ENCODE measurements at regions not wholly inside any gene's neighbourhood (a gene's known extent, or its start where the extent isn't known, plus 50 kb on each side); places are given as distances from the start of the nearest gene placed in this dataset.

GRCh38 chr12:107590413-107590812 lies 95.2 kb upstream of the PWP1 start:
- ChIA-PET CTCF (ENCODE audit: partially characterized antibody) (no interaction called here), POLR2A (ENCODE audit: partially characterized antibody) (no interaction called here)
- intact Hi-C loops (cut with micrococcal nuclease): no loop called here
- Histone ChIP-seq H3K27me3 (ENCODE audit: insufficient read depth, low read length) (no peaks in the 10 kb centered on the region), H3K36me3 (ENCODE audit: insufficient read depth, low read length) (no peaks in the 10 kb centered on the region), H3K4me3 (ENCODE audit: low read length in 2 of 2) (no peak overlapping the region), H3K9me3 (ENCODE audit: control insufficient read depth in 1 of 2, low read length in 2 of 2) (no peaks in the 10 kb centered on the region), H3K27ac (ENCODE audit: low read depth, low read length) (no peak overlapping the region), H3K4me1 (ENCODE audit: insufficient read depth, low read length) (no peaks in the 10 kb centered on the region)
- H3K27ac Mint-ChIP-seq: peak overlapping the region in 1 of 7 donors; percentile 4
- H3K36me3 Mint-ChIP-seq: peaks cover 51 to 70% of the 10 kb centered on the region in 2 donors
- H3K27me3 Mint-ChIP-seq: no peaks in the 10 kb centered on the region
- peaks cover 4 to 46% (median 32%) of the 10 kb centered on the region in 8 donors for H3K9me3 Mint-ChIP-seq
- H3K4me1 Mint-ChIP-seq: no peaks in the 10 kb centered on the region
- no peak overlapping the region for H3K4me3 Mint-ChIP-seq
- DNase-seq: no peak

DNA sequence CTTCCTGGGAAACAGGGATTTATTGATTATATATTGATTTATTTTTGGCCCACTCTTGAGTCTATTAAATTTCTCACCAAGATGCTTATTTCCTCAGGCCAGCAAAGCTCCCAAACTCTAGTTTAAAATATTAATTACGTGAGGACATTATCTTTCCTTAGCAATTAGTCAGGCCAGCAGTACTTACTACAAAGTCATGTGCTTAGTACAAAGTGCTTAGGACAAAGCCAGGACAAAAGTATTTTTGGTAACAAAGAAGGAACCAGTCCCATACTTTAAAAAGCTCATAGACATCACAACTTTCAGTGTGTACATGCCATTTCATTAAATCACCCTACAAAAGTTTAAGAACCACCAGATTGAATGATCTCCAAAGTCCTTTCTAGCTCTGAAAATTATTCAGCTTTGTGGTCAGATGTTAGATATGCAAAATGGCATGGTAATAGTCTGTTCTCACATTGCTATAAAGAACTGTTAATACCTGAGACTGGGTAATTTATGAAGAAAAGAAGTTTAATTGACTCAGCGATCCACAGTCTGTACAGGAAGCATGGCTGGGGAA lies 94.7 kb upstream of the PWP1 start:
- intact Hi-C loops (cut with micrococcal nuclease): no loop called here
- no peaks in the 10 kb centered on the region for H3K27me3 Mint-ChIP-seq
- no peaks in the 10 kb centered on the region for H3K27me3 ChIP-seq (ENCODE audit: insufficient read depth, low read length)
- peaks cover 48 to 66% of the 10 kb centered on the region in 2 donors for H3K36me3 Mint-ChIP-seq
- H3K9me3 Mint-ChIP-seq: peaks cover 4 to 46% (median 30%) of the 10 kb centered on the region in 8 donors
- H3K27ac ChIP-seq (ENCODE audit: low read depth, low read length): no peak overlapping the region
- H3K4me1 Mint-ChIP-seq: no peaks in the 10 kb centered on the region
- no peak for DNase-seq
- no peaks in the 10 kb centered on the region for H3K4me1 ChIP-seq (ENCODE audit: insufficient read depth, low read length)
- H3K4me3 ChIP-seq (ENCODE audit: low read length in 2 of 2): no peak overlapping the region
- ChIA-PET POLR2A (ENCODE audit: partially characterized antibody) (no interaction called here), CTCF (ENCODE audit: partially characterized antibody) (no interaction called here)
- H3K27ac Mint-ChIP-seq: no peak overlapping the region
- H3K9me3 ChIP-seq (ENCODE audit: control insufficient read depth in 1 of 2, low read length in 2 of 2): no peaks in the 10 kb centered on the region
- H3K4me3 Mint-ChIP-seq: no peak overlapping the region
- H3K36me3 ChIP-seq (ENCODE audit: insufficient read depth, low read length): no peaks in the 10 kb centered on the region

DNA sequence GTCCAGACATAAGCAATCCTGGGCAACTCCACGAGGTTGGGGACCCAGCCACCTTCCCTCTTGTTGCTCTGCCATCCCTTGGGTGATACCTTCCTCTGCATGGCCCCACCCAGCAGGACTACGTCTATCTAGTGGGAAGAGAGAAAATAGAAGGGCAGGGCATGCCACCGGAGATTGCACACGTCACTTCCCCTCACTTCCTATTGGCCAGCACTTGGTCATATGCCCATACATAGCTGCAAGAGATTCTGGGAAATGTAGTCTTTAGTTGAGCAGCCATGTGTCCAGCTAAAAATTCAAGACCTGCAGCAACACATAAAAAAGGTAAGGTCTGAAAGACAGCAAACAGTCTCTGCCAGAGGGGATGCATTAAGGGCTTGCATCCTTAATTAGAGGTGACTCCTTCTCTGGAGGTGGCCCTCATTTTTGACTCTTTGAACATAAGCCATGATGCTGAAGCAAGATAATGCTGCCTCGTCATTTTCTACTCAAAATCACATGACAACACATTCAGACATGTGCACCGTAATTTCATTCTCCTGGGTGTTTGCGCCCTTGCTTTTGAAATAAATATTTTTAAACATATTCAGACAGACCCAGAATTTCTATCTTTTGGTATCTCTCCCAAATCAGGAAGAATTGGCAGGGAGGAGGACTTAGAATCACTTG lies 91.8 kb upstream of the PWP1 start:
- ChIA-PET CTCF (ENCODE audit: partially characterized antibody) (no interaction called here), POLR2A (ENCODE audit: partially characterized antibody) (no interaction called here)
- Mint-ChIP-seq H3K4me3 (no peak overlapping the region), H3K4me1 (no peaks in the 10 kb centered on the region), H3K27ac (peak overlapping the region in 2 of 7 donors; percentile 12 to 14), H3K27me3 (no peaks in the 10 kb centered on the region), H3K9me3 (peaks cover 2 to 29% (median 15%) of the 10 kb centered on the region in 8 donors), H3K36me3 (peaks cover 29 to 42% of the 10 kb centered on the region in 2 donors)
- Histone ChIP-seq H3K4me1 (ENCODE audit: insufficient read depth, low read length) (no peaks in the 10 kb centered on the region), H3K36me3 (ENCODE audit: insufficient read depth, low read length) (no peaks in the 10 kb centered on the region), H3K9me3 (ENCODE audit: control insufficient read depth in 1 of 2, low read length in 2 of 2) (no peaks in the 10 kb centered on the region), H3K27ac (ENCODE audit: low read depth, low read length) (no peak overlapping the region), H3K27me3 (ENCODE audit: insufficient read depth, low read length) (no peaks in the 10 kb centered on the region), H3K4me3 (ENCODE audit: low read length in 2 of 2) (no peak overlapping the region)
- DNase-seq: no peak
- intact Hi-C loops (cut with micrococcal nuclease): no loop called here

GRCh38 chr12:107594995-107595394 lies 90.6 kb upstream of the PWP1 start:
- Mint-ChIP-seq H3K27me3 (no peaks in the 10 kb centered on the region), H3K4me3 (no peak overlapping the region), H3K9me3 (peaks cover 2 to 29% (median 15%) of the 10 kb centered on the region in 8 donors), H3K36me3 (peaks cover 23 to 32% of the 10 kb centered on the region in 2 donors), H3K27ac (no peak overlapping the region), H3K4me1 (no peaks in the 10 kb centered on the region)
- POLR2A ChIA-PET (ENCODE audit: partially characterized antibody): no interaction called here
- H3K9me3 ChIP-seq (ENCODE audit: control insufficient read depth in 1 of 2, low read length in 2 of 2): no peaks in the 10 kb centered on the region
- no peak overlapping the region for H3K4me3 ChIP-seq (ENCODE audit: low read length in 2 of 2)
- intact Hi-C loops (cut with micrococcal nuclease): no loop called here
- H3K36me3 ChIP-seq (ENCODE audit: insufficient read depth, low read length): no peaks in the 10 kb centered on the region
- CTCF ChIA-PET (ENCODE audit: partially characterized antibody): no interaction called here
- H3K27me3 ChIP-seq (ENCODE audit: insufficient read depth, low read length): no peaks in the 10 kb centered on the region
- no peaks in the 10 kb centered on the region for H3K4me1 ChIP-seq (ENCODE audit: insufficient read depth, low read length)
- no peak for DNase-seq
- no peak overlapping the region for H3K27ac ChIP-seq (ENCODE audit: low read depth, low read length)

DNA sequence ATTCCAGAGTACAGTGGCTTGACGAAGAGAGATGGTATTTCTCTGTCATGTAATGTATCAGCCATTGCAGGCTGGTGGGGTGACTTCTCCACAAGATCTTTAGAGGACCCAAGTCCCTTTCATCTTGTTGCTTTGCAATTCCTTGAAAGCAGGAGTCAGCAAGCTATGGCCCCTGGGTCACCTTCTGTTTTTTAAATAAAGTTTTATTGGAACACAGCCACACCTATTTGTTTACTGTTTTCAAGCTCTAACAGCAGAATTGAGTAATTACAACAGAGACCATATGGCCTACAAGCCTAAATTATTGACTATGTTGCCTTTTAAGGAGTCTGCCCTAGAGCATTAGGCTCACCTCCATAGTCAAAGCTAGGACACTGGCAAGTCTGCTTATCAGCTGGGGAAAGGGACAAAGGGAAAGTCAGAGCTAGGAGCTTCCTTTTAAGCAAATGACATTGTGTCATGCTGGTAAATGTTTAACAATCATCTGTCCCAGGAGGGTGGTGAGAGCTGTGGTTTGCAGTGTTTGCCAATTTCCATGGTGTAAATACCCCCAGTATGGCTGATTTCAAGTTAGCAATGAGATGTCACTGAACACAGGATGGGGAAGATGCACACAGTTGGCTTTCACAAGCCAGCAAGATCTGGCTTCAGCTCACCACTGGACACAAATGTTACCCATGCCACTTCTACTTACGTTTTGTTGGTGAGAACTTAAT lies 87.7 kb upstream of the PWP1 start:
- Mint-ChIP-seq H3K9me3 (peaks cover 0 to 12% (median 9%) of the 10 kb centered on the region in 8 donors), H3K4me3 (no peak overlapping the region), H3K27ac (peak overlapping the region in 1 of 7 donors; percentile 44), H3K36me3 (peaks cover 15 to 20% of the 10 kb centered on the region in 2 donors), H3K27me3 (no peaks in the 10 kb centered on the region), H3K4me1 (no peaks in the 10 kb centered on the region)
- no peaks in the 10 kb centered on the region for H3K36me3 ChIP-seq (ENCODE audit: insufficient read depth, low read length)
- H3K27ac ChIP-seq (ENCODE audit: low read depth, low read length): no peak overlapping the region
- ChIA-PET CTCF (ENCODE audit: partially characterized antibody) (interaction anchor here (0.6 to 4.5 kb wide), 6 partner anchors 10 to 466 kb away, joined by 3 to 34 read pairs (median 4); no protein-coding TSS in a partner anchor), POLR2A (ENCODE audit: partially characterized antibody) (no interaction called here)
- no peaks in the 10 kb centered on the region for H3K4me1 ChIP-seq (ENCODE audit: insufficient read depth, low read length)
- intact Hi-C loops (cut with micrococcal nuclease): no loop called here
- no peaks in the 10 kb centered on the region for H3K27me3 ChIP-seq (ENCODE audit: insufficient read depth, low read length)
- no peaks in the 10 kb centered on the region for H3K9me3 ChIP-seq (ENCODE audit: control insufficient read depth in 1 of 2, low read length in 2 of 2)
- no peak overlapping the region for H3K4me3 ChIP-seq (ENCODE audit: low read length in 2 of 2)
- DNase-seq: no peak

- no peaks in the 10 kb centered on the region for H3K9me3 ChIP-seq (ENCODE audit: control insufficient read depth in 1 of 2, low read length in 2 of 2)
- no peak overlapping the region for H3K27ac Mint-ChIP-seq
- peaks cover 0 to 2% (median under 1%) of the 10 kb centered on the region in 8 donors for H3K9me3 Mint-ChIP-seq
- no peak overlapping the region for H3K27ac ChIP-seq (ENCODE audit: low read depth, low read length)
- no peaks in the 10 kb centered on the region for H3K4me1 ChIP-seq (ENCODE audit: insufficient read depth, low read length)
- CTCF ChIA-PET (ENCODE audit: partially characterized antibody): interaction anchor here (0.6 to 4.5 kb wide), 5 partner anchors 9 to 467 kb away, joined by 3 to 34 read pairs (median 5); no protein-coding TSS in a partner anchor
- no peaks in the 10 kb centered on the region for H3K27me3 Mint-ChIP-seq
- no peak overlapping the region for H3K4me3 Mint-ChIP-seq
- no peaks in the 10 kb centered on the region for H3K4me1 Mint-ChIP-seq
- POLR2A ChIA-PET (ENCODE audit: partially characterized antibody): no interaction called here
- no peak for DNase-seq
- no peaks in the 10 kb centered on the region for H3K27me3 ChIP-seq (ENCODE audit: insufficient read depth, low read length)
- H3K36me3 ChIP-seq (ENCODE audit: insufficient read depth, low read length): no peaks in the 10 kb centered on the region
- no peak overlapping the region for H3K4me3 ChIP-seq (ENCODE audit: low read length in 2 of 2)
- intact Hi-C loops (cut with micrococcal nuclease): no loop called here
- peaks cover 7 to 12% of the 10 kb centered on the region in 2 donors for H3K36me3 Mint-ChIP-seq
Measured at GRCh38 chr12:107598906-107599305, 86.7 kb upstream of the PWP1 start.

GRCh38 chr12:107600581-107601144 lies 84.9 kb upstream of the PWP1 start:
- H3K27ac Mint-ChIP-seq: peak overlapping the region in 2 of 7 donors; percentile 28 to 84
- intact Hi-C loops (cut with micrococcal nuclease): no loop called here
- H3K27me3 Mint-ChIP-seq: no peaks in the 10 kb centered on the region
- H3K27me3 ChIP-seq (ENCODE audit: insufficient read depth, low read length): no peaks in the 10 kb centered on the region
- no peaks in the 10 kb centered on the region for H3K9me3 Mint-ChIP-seq
- no peaks in the 10 kb centered on the region for H3K36me3 Mint-ChIP-seq
- ChIA-PET CTCF (ENCODE audit: partially characterized antibody) (interaction anchor here (0.6 to 4.5 kb wide), 3 partner anchors 7 to 1154 kb away, joined by 3 to 34 read pairs (median 29); no protein-coding TSS in a partner anchor), POLR2A (ENCODE audit: partially characterized antibody) (no interaction called here)
- no peak overlapping the region for H3K4me3 ChIP-seq (ENCODE audit: low read length in 2 of 2)
- H3K9me3 ChIP-seq (ENCODE audit: control insufficient read depth in 1 of 2, low read length in 2 of 2): no peaks in the 10 kb centered on the region
- H3K4me3 Mint-ChIP-seq: no peak overlapping the region
- H3K36me3 ChIP-seq (ENCODE audit: insufficient read depth, low read length): no peaks in the 10 kb centered on the region
- no peaks in the 10 kb centered on the region for H3K4me1 ChIP-seq (ENCODE audit: insufficient read depth, low read length)
- H3K27ac ChIP-seq (ENCODE audit: low read depth, low read length): no peak overlapping the region
- DNase-seq: no peak
- H3K4me1 Mint-ChIP-seq: peaks cover 0 to 1% (median 0%) of the 10 kb centered on the region in 4 donors
